DND-41 (cell line): ENCODE measurements at regions not wholly inside any gene's neighbourhood (a gene's known extent, or its start where the extent isn't known, plus 50 kb on each side); places are given as distances from the start of the nearest gene placed in this dataset.

Experiments
- ATAC-seq: fragments of 200-7000 bp; cut with Tn5 transposase; 3 replicates; pipeline ENCODE4 v1.9.1; 2021; ENCODE audit warnings: low read depth; ENCODE audit not compliant: insufficient read depth
- DNase-seq: peaks from one replicate; pipeline ENCODE4 v3.0.0-alpha.2; 2020
- H2AFZ ChIP-seq: 2 replicates; pipeline ENCODE4 v1.6.0; 2012; ENCODE audit warnings: low read depth, low read length
- H3K27ac ChIP-seq: 2 replicates; pipeline ENCODE4 v1.5.1; 2012; ENCODE audit warnings: low read length, inconsistent platforms
- H3K27me3 ChIP-seq: fragments of 200-600 bp; sonication (generic); 2 replicates; pipeline ENCODE4 v1.6.0; 2012; ENCODE audit warnings: low read length, mild to moderate bottlenecking, inconsistent platforms; ENCODE audit not compliant: insufficient read depth, poor library complexity
- H3K36me3 ChIP-seq: 2 replicates; pipeline ENCODE4 v1.5.1; 2012; ENCODE audit warnings: low read length, inconsistent platforms; ENCODE audit not compliant: insufficient read depth
- H3K4me1 ChIP-seq: 2 replicates; pipeline ENCODE4 v1.5.1; 2012; ENCODE audit warnings: mild to moderate bottlenecking, low read length; ENCODE audit not compliant: insufficient read depth
- H3K4me2 ChIP-seq: 2 replicates; pipeline ENCODE4 v1.6.0; 2012; ENCODE audit warnings: mild to moderate bottlenecking, moderate library complexity, low read length, inconsistent platforms; ENCODE audit not compliant: insufficient read depth
- H3K4me3 ChIP-seq, 2 experiments: fragments of 200-600 bp in 1 of 2; shearing (Covaris generic) in 1 of 2; 2 replicates each; pipeline ENCODE4 v1.5.1; 2012 to 2016; ENCODE audit warnings: inconsistent platforms in 2 of 2, low read length in 2 of 2, mild to moderate bottlenecking in 2 of 2, low read depth in 1 of 2, moderate library complexity in 1 of 2
- H3K79me2 ChIP-seq: 2 replicates; pipeline ENCODE4 v1.6.0; 2012; ENCODE audit warnings: low read length, inconsistent platforms; ENCODE audit not compliant: insufficient read depth
- H3K9ac ChIP-seq: 2 replicates; pipeline ENCODE4 v1.6.0; 2012; ENCODE audit warnings: low read depth, mild to moderate bottlenecking, inconsistent platforms, low read length, moderate library complexity
- H3K9me3 ChIP-seq: 2 replicates; pipeline ENCODE4 v1.5.1; 2012; ENCODE audit warnings: low read length, moderate library complexity, mild to moderate bottlenecking, inconsistent platforms; ENCODE audit not compliant: insufficient read depth, severe bottlenecking
- H4K20me1 ChIP-seq: 2 replicates; pipeline ENCODE4 v1.6.0; 2012; ENCODE audit warnings: low read length; ENCODE audit not compliant: insufficient read depth
- CTCF ChIP-seq: IDR thresholded peaks from 2 replicates; pipeline ENCODE4 v1.5.1; 2012; ENCODE audit warnings: borderline replicate concordance, low read length, moderate library complexity, mild to moderate bottlenecking; ENCODE audit not compliant: poor library complexity, severe bottlenecking; ENCODE audit errors: extremely low read depth
- EZH2 ChIP-seq: IDR thresholded peaks from 3 replicates; pipeline ENCODE4 v1.6.1; 2012; ENCODE audit warnings: borderline replicate concordance, low read depth, mild to moderate bottlenecking, moderate library complexity, low read length, inconsistent platforms; ENCODE audit not compliant: severe bottlenecking

- Histone ChIP-seq H3K36me3 (no peaks in the 10 kb centered on the region), H3K9me3 (peaks cover 5% of the 10 kb centered on the region), H3K27me3 (no peaks in the 10 kb centered on the region), H3K4me2 (no peak overlapping the region), H3K9ac (no peak overlapping the region), H2AFZ (no peak overlapping the region), H3K4me3 (no peak overlapping the region), H4K20me1 (no peaks in the 10 kb centered on the region), H3K4me1 (no peaks in the 10 kb centered on the region), H3K27ac (no peak overlapping the region), H3K79me2 (no peaks in the 10 kb centered on the region)
- TF ChIP-seq CTCF: no peak
- TF ChIP-seq EZH2: no peak
- ATAC-seq (no peak), DNase-seq (no peak)
Measured at GRCh38 chr7:121515630-121516401, 119.7 kb upstream of the FAM3C start.

GRCh38 chr7:121515229-121515628 is 119.1 kb upstream of the FAM3C start:
- TF ChIP-seq CTCF (no peak), EZH2 (no peak)
- no peaks in the 10 kb centered on the region for H3K4me1 ChIP-seq
- DNase-seq: no peak
- H3K9me3 ChIP-seq: peaks cover 9% of the 10 kb centered on the region
- no peak overlapping the region for H3K4me3 ChIP-seq
- no peaks in the 10 kb centered on the region for H3K36me3 ChIP-seq
- no peak overlapping the region for H3K27ac ChIP-seq
- no peaks in the 10 kb centered on the region for H3K79me2 ChIP-seq
- H3K27me3 ChIP-seq: no peaks in the 10 kb centered on the region
- ATAC-seq: no peak
- H2AFZ ChIP-seq: no peak overlapping the region
- no peak overlapping the region for H3K4me2 ChIP-seq
- no peaks in the 10 kb centered on the region for H4K20me1 ChIP-seq
- H3K9ac ChIP-seq: no peak overlapping the region

- TF ChIP-seq CTCF: no peak
- no peak for TF ChIP-seq EZH2
- DNase-seq (no peak), ATAC-seq (no peak)
- H4K20me1 ChIP-seq: no peaks in the 10 kb centered on the region
- no peak overlapping the region for H3K27ac ChIP-seq
- H2AFZ ChIP-seq: no peak overlapping the region
- H3K4me2 ChIP-seq: no peak overlapping the region
- no peaks in the 10 kb centered on the region for H3K36me3 ChIP-seq
- no peaks in the 10 kb centered on the region for H3K27me3 ChIP-seq
- H3K79me2 ChIP-seq: no peaks in the 10 kb centered on the region
- no peak overlapping the region for H3K9ac ChIP-seq
- peaks cover 13% of the 10 kb centered on the region for H3K9me3 ChIP-seq
- H3K4me3 ChIP-seq: no peak overlapping the region
- no peaks in the 10 kb centered on the region for H3K4me1 ChIP-seq
Measured at GRCh38 chr7:121513105-121513504, 117.0 kb upstream of the FAM3C start.
